ENCODE measurements at regions not wholly inside any gene's neighbourhood (a gene's known extent, or its start where the extent isn't known, plus 50 kb on each side); places are given as distances from the start of the nearest gene placed in this dataset.

DNA sequence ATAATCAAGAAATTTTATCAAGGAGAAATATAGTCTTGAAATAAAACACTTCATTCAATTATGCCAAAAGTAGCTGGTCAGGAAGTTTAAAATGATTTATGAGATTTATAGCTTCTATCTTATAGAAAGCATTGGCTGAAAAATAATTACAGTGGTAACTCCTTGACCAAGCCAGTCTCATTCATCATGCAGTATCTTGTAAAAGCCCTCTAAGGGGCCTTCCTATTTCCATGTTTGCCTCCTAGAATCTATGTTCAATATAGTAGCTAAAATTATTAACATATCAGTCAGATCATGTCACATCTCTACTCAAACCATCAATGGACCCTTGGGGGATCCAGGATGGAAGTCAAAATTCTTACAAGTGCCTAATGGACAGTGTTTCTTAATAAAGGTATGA lies 393.4 kb upstream of the ST8SIA4 start:
- no peak overlapping the region for H4K91ac ChIP-seq (replicated peaks; ENCODE audit: insufficient read length, low read length)
- H3K23ac ChIP-seq (ENCODE audit: insufficient read length), result no peak overlapping the region
- H3K56ac ChIP-seq (replicated peaks; ENCODE audit: insufficient read length, low read depth, low read length), result no peak overlapping the region
- H3K4me1 ChIP-seq (replicated peaks in 1 of 4; ENCODE audit: control insufficient read depth in 3 of 4, insufficient read depth in 4 of 4, low read length in 3 of 4), result no peaks in the 10 kb centered on the region
- no peak overlapping the region for H3K9ac ChIP-seq (replicated peaks in 1 of 4; ENCODE audit: extremely low read depth in 1 of 4, low read depth in 3 of 4, low read length in 3 of 4)
- H2AFZ ChIP-seq (ENCODE audit: low read length), result no peak overlapping the region
- H2BK15ac ChIP-seq (ENCODE audit: low read length), result no peak overlapping the region
- no peak overlapping the region for H2BK20ac ChIP-seq (ENCODE audit: low read length)
- H4K8ac ChIP-seq (ENCODE audit: extremely low read depth, insufficient read depth, low read length), result no peak overlapping the region
- no peak overlapping the region for H2BK12ac ChIP-seq (ENCODE audit: low read depth, low read length)
- no peak for FAIRE-seq
- H3K79me2 ChIP-seq (ENCODE audit: control insufficient read depth in 1 of 2, insufficient read depth in 2 of 2, low read length in 2 of 2), result no peaks in the 10 kb centered on the region
- no peaks in the 10 kb centered on the region for H3K23me2 ChIP-seq (ENCODE audit: low read depth, low read length)
- no peak overlapping the region for H2AK5ac ChIP-seq (ENCODE audit: low read depth, low read length)
- no peak overlapping the region for H2BK5ac ChIP-seq (ENCODE audit: low read depth, low read length)
- H4K20me1 ChIP-seq (replicated peaks in 1 of 2; ENCODE audit: control insufficient read depth in 1 of 2, insufficient read depth in 2 of 2, low read length in 2 of 2), result no peaks in the 10 kb centered on the region
- ChIA-PET CTCF (ENCODE audit: partially characterized antibody) (interaction anchor here (1.3 kb wide), 1 partner anchor 24 kb away, joined by 3 read pairs; no protein-coding TSS in a partner anchor), POLR2A (ENCODE audit: partially characterized antibody) (no interaction called here)
- no peaks in the 10 kb centered on the region for H3K36me3 ChIP-seq (ENCODE audit: control insufficient read depth in 2 of 4, insufficient read depth in 4 of 4, low read length in 3 of 4)
- H3K27me3 ChIP-seq (replicated peaks in 1 of 4; ENCODE audit: control insufficient read depth in 3 of 4, extremely low read depth in 1 of 4, insufficient read depth in 3 of 4, low read length in 3 of 4), result no peaks in the 10 kb centered on the region
- no peaks in the 10 kb centered on the region for H3K79me1 ChIP-seq (ENCODE audit: low read depth, low read length)
- H3K4me2 ChIP-seq (ENCODE audit: insufficient read depth in 1 of 2, low read depth in 2 of 2, low read length in 2 of 2), result no peak overlapping the region
- H3K4me3 ChIP-seq (ENCODE audit: extremely low read depth in 1 of 4, insufficient read depth in 2 of 4, low read depth in 3 of 4, low read length in 4 of 4), result no peak overlapping the region
- H3K4ac ChIP-seq (replicated peaks; ENCODE audit: insufficient read length, low read depth, low read length), result no peak overlapping the region
- H4K5ac ChIP-seq (ENCODE audit: insufficient read length, low read depth, low read length), result no peak overlapping the region
- H3K27ac ChIP-seq (ENCODE audit: low read depth, low read length), result no peak overlapping the region
- no peak for DNase-seq (ENCODE audit: low read depth in 1 of 2, low spot score in 2 of 2)
- H3K14ac ChIP-seq (ENCODE audit: insufficient read length), result no peak overlapping the region
- no peak overlapping the region for H3K18ac ChIP-seq (ENCODE audit: extremely low read depth, low read length)
- H2BK120ac ChIP-seq (replicated peaks; ENCODE audit: low read depth, low read length), result no peak overlapping the region
- no peaks in the 10 kb centered on the region for H3K9me3 ChIP-seq (ENCODE audit: insufficient read depth in 2 of 2, low read depth in 1 of 2, low read length in 1 of 2)
- no peak for TF ChIP-seq SIN3A (conservative IDR thresholded peaks at IDR 0.05 in 1 of 2, IDR thresholded peaks at IDR 0.05 in 1 of 2; ENCODE audit: low read depth in 1 of 2, low read length in 2 of 2)
- no peak for TF ChIP-seq BCL11A (IDR thresholded peaks at IDR 0.05; ENCODE audit: low read depth in 2 of 2, low read length in 2 of 2)
- TF ChIP-seq CREB1 (IDR thresholded peaks at IDR 0.05), result no peak
- no peak for TF ChIP-seq GABPA (IDR thresholded peaks at IDR 0.05; ENCODE audit: borderline replicate concordance, insufficient read depth, low read length)
- TF ChIP-seq, protein P1, sequence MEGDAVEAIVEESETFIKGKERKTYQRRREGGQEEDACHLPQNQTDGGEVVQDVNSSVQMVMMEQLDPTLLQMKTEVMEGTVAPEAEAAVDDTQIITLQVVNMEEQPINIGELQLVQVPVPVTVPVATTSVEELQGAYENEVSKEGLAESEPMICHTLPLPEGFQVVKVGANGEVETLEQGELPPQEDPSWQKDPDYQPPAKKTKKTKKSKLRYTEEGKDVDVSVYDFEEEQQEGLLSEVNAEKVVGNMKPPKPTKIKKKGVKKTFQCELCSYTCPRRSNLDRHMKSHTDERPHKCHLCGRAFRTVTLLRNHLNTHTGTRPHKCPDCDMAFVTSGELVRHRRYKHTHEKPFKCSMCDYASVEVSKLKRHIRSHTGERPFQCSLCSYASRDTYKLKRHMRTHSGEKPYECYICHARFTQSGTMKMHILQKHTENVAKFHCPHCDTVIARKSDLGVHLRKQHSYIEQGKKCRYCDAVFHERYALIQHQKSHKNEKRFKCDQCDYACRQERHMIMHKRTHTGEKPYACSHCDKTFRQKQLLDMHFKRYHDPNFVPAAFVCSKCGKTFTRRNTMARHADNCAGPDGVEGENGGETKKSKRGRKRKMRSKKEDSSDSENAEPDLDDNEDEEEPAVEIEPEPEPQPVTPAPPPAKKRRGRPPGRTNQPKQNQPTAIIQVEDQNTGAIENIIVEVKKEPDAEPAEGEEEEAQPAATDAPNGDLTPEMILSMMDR (IDR thresholded peaks at IDR 0.05; ENCODE audit: control extremely low read depth in 1 of 3, insufficient read depth in 1 of 3, low read depth in 1 of 3, low read length in 3 of 3), result no peak
- no peak for TF ChIP-seq CHD2 (IDR thresholded peaks at IDR 0.05; ENCODE audit: low read length)
- TF ChIP-seq HDAC2 (IDR thresholded peaks at IDR 0.05; ENCODE audit: borderline replicate concordance in 1 of 2, low read depth in 2 of 2, low read length in 2 of 2), result no peak
- TF ChIP-seq TEAD4 (IDR thresholded peaks at IDR 0.05; ENCODE audit: low read depth, low read length), result no peak
- no peak for TF ChIP-seq POLR2AphosphoS5 (IDR thresholded peaks at IDR 0.05; ENCODE audit: low read depth, low read length)
- no peak for TF ChIP-seq SP1 (IDR thresholded peaks at IDR 0.05; ENCODE audit: low read depth, low read length)
- no peak for TF ChIP-seq ASH2L (IDR thresholded peaks at IDR 0.05; ENCODE audit: low read length)
- no peak for TF ChIP-seq POU5F1 (IDR thresholded peaks at IDR 0.05; ENCODE audit: low read depth, low read length)
- TF ChIP-seq TAF1 (IDR thresholded peaks at IDR 0.05; ENCODE audit: low read depth, low read length), result no peak
- TF ChIP-seq YY1 (IDR thresholded peaks at IDR 0.05; ENCODE audit: low read depth, low read length), result no peak

All from H1 (cell line).